Fibroblast of villous mesenchyme (primary cell): ENCODE measurements at regions not wholly inside any gene's neighbourhood (a gene's known extent, or its start where the extent isn't known, plus 50 kb on each side); places are given as distances from the start of the nearest gene placed in this dataset.

Source experiments
- DNase-seq: peaks from one replicate; pipeline ENCODE4 v3.0.0-alpha.2; 2010; ENCODE audit warnings: low read depth
- H3K4me3 ChIP-seq: 2 replicates; pipeline ENCODE4 v1.5.1; 2011; ENCODE audit warnings: low read depth, mild to moderate bottlenecking, low read length
- TF ChIP-seq, protein P1 (sequence below): IDR thresholded peaks from 2 replicates; pipeline ENCODE4 v1.5.1; 2012; ENCODE audit warnings: low read depth, mild to moderate bottlenecking, low read length; ENCODE audit not compliant: insufficient read depth

DNA sequence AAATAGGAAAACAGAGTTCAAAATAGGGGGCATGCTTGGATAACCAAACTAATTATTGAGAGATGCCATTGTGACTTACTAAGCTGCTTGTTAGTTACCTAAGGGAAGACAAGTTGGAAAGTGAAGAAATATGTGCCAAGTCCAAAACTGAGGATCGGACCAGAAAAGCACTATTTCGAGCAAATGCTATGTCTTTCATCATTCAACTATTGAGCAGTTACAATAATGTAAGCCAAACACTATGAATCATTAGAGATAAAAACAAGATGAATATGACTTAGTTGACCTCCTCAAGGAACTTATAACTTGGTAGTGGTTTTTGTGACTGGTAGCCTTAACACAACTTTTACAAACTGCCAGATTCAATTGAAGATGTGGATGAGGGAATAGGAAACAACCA is 240.6 kb upstream of the MPDZ start:
- H3K4me3 ChIP-seq = no peak overlapping the region
- TF ChIP-seq, protein P1, sequence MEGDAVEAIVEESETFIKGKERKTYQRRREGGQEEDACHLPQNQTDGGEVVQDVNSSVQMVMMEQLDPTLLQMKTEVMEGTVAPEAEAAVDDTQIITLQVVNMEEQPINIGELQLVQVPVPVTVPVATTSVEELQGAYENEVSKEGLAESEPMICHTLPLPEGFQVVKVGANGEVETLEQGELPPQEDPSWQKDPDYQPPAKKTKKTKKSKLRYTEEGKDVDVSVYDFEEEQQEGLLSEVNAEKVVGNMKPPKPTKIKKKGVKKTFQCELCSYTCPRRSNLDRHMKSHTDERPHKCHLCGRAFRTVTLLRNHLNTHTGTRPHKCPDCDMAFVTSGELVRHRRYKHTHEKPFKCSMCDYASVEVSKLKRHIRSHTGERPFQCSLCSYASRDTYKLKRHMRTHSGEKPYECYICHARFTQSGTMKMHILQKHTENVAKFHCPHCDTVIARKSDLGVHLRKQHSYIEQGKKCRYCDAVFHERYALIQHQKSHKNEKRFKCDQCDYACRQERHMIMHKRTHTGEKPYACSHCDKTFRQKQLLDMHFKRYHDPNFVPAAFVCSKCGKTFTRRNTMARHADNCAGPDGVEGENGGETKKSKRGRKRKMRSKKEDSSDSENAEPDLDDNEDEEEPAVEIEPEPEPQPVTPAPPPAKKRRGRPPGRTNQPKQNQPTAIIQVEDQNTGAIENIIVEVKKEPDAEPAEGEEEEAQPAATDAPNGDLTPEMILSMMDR = no peak
- no peak for DNase-seq

DNA sequence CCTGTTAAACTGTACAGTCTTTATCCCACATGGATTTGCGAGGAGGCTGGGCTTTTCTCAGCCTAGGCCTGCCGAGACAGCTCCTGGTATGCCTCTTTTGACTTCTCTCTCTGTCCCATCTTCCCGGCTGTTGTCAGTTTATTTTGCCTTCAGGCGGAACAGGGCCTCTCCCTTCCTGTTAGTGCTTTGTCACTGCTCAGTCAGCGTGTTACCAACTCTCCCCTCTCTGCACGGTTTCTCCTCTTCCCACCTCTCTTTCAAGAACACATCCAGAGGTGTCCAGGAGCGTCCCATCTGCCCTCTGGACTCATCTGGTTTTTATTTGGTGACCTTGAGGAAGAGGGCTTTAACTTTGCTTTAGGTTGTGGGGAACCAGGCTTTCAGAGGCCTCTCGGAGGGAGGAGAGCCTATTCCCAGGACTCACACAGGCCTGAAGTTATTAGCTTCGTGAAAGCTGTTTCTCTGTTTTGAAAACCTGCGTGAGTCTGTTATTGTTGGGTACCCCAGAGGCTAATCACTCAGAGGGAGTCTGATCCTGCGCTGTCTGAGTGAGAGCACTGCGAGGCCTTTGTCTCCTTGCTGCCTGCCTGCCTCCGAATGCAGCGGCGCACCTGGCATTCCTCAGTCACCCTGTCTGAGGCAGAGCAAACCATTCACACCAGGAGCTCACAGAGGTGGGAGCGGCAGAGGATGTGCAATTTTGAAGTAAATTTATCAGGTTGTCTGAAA is 234.4 kb upstream of the MPDZ start:
- DNase-seq = peak; percentile 12
- TF ChIP-seq, protein P1 = no peak
- no peak overlapping the region for H3K4me3 ChIP-seq

DNA sequence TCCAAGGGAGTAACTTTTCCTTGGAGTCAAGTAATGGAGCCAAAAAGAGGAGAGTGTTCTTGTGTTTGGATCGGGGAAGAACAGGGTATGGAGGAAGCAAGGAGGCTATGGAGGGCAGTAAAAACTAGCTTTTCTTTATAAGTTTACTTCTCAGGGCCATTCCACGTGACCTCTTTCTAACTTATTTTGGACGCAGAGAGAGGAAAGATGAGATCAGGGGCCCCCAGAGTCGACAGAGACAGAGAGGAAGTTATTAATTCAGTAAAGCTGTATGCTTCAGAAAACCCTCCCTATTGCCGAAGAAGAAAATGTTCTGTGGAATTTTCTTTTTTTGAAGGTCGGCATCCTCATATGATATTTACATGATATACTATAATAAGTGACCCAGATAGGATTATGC is 233.8 kb upstream of the MPDZ start:
- DNase-seq = peak; percentile 4

DNA sequence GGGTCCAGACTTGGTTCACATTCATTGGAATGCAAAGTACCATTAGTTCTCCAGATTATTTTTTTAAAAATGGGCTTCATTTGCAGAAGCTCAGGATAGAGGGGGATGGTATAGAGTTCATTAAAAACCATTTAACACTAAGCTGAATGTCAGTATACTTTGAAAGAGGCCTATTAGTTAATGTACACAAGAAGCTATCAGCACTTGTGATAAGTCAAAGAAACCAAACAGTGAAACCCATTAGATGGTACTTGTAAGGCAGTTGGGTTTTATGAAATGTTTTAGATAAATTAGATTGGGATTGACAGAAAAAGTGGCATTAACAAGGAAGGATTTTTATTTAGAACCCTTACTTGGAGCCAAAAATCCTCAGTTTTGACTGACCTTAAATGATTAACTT is 229.2 kb upstream of the MPDZ start:
- TF ChIP-seq, protein P1 = no peak
- DNase-seq = no peak
- no peak overlapping the region for H3K4me3 ChIP-seq

More for the DNA sequence above, 233.8 kb upstream of the MPDZ start:
- TF ChIP-seq, protein P1 = no peak
- no peak overlapping the region for H3K4me3 ChIP-seq

DNA sequence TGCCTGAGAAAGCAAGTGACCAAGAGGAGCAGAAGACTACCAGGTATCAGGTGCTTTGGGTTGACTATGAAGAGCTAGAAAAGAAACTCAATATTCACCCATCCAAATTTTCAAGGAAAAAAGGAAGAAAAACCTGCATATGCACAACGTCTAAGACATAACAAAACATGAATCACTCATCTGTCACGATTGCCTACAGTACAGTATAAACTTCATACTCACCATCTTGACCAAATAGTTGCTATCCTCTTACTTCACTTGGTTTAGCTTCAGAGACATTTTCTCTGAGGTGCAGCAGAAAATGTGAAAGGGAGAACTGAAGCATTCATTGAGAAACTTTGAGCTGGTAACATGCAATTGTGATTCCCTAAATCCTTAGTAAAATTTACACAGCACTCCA is 228.6 kb upstream of the MPDZ start:
- TF ChIP-seq, protein P1 = no peak
- no peak for DNase-seq
- H3K4me3 ChIP-seq = no peak overlapping the region

DNA sequence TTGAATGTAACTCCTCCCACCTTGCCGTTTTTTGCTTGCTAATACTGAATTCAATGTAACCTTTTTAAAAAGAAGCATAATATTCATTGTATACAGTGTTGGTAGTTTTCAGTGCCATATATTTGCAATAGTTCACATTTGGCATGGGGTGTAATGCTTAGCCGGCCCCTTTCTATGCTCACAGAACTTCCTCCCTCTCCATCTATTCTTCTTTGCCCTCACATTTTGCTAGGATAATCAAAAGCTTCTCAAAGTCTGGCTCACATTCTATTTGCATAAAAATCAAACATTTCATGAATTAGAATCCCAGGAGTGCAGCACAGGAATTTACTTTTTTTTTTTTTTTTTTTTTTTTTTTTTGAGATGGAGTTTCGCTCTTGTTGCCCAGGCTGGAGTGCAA is 226.3 kb upstream of the MPDZ start:
- TF ChIP-seq, protein P1 = no peak
- no peak for DNase-seq

DNA sequence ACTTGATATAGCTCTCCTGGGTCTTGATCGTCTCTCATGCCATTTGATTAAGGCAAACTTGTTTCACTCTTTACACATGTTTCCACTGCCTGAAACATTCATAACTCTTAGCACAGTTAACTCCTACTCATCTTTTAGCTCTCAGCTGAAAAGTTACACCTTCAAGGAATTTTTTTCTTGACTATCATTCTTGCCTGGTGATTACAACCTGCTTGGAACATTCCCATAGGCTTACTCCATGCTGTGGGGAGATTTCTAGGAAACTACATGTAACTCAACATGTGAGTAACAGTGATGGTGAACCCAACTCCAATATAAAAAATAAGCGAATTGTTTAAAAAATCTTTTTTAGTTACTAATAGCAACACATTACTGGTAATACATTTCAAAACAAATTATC is 224.1 kb upstream of the MPDZ start:
- no peak for DNase-seq
- TF ChIP-seq, protein P1 = no peak
- H3K4me3 ChIP-seq = no peak overlapping the region

More for the DNA sequence above, 226.3 kb upstream of the MPDZ start:
- no peak overlapping the region for H3K4me3 ChIP-seq
